HCT116 (cell line): ENCODE measurements at regions not wholly inside any gene's neighbourhood (a gene's known extent, or its start where the extent isn't known, plus 50 kb on each side); places are given as distances from the start of the nearest gene placed in this dataset.

Experiments
- ATF3 ChIP-seq: IDR thresholded peaks from 2 replicates; pipeline ENCODE4 v1.6.1; 2012
- CEBPB ChIP-seq: IDR thresholded peaks from 2 replicates; pipeline ENCODE4 v1.6.1; 2012; ENCODE audit warnings: low read depth
- CTCF ChIP-seq, 3 experiments: fragments of 200-600 bp in 1 of 3; sonication (generic) in 1 of 3; IDR thresholded peaks in 2 of 3; conservative IDR thresholded peaks in 1 of 3; 2 replicates each; pipeline ENCODE4 v1.5.1; 2012 to 2017; ENCODE audit warnings: low read depth in 2 of 3, low read length in 2 of 3, antibody characterized with exemption in 1 of 3, borderline replicate concordance in 1 of 3, control low read depth in 1 of 3, mild to moderate bottlenecking in 1 of 3, mixed read lengths in 1 of 3, mixed run types in 1 of 3, moderate library complexity in 1 of 3; ENCODE audit not compliant: insufficient read depth in 1 of 3
- EZH2 ChIP-seq: fragments of 200-600 bp; sonication (generic); IDR thresholded peaks from 2 replicates; pipeline ENCODE4 v1.6.1; 2017; ENCODE audit warnings: antibody characterized with exemption, mixed run types
- EZH2phosphoT487 ChIP-seq: fragments of 200-600 bp; IDR thresholded peaks from 2 replicates; pipeline ENCODE4 v1.6.1; 2018; ENCODE audit warnings: antibody characterized with exemption, borderline replicate concordance
- JUND ChIP-seq: IDR thresholded peaks from 2 replicates; pipeline ENCODE4 v1.6.1; 2012
- POLR2A ChIP-seq: IDR thresholded peaks from 2 replicates; pipeline ENCODE4 v1.7.0; 2011; ENCODE audit warnings: borderline replicate concordance; ENCODE audit not compliant: insufficient read depth, insufficient read length; ENCODE audit errors: extremely low read depth
- POLR2AphosphoS5 ChIP-seq: IDR thresholded peaks from 2 replicates; pipeline ENCODE4 v1.6.1; 2011; ENCODE audit warnings: mild to moderate bottlenecking, low read depth, low read length, moderate library complexity
- REST ChIP-seq: IDR thresholded peaks from 2 replicates; pipeline ENCODE4 v1.6.1; 2012; ENCODE audit warnings: low read depth
- SIN3A ChIP-seq: IDR thresholded peaks from 2 replicates; pipeline ENCODE4 v1.6.1; 2012; ENCODE audit warnings: low read depth
- SRF ChIP-seq: IDR thresholded peaks from 2 replicates; pipeline ENCODE4 v1.6.1; 2012; ENCODE audit warnings: low read depth
- YY1 ChIP-seq: IDR thresholded peaks from 2 replicates; pipeline ENCODE4 v1.6.1; 2011; ENCODE audit warnings: low read length, low read depth, moderate library complexity, mild to moderate bottlenecking; ENCODE audit not compliant: insufficient replicate concordance; ENCODE audit errors: extremely low read depth
- ZNF274 ChIP-seq: fragments of 200-500 bp; sonication (Bioruptor generic); IDR thresholded peaks from 2 replicates; pipeline ENCODE4 v1.6.1; 2014; ENCODE audit warnings: mild to moderate bottlenecking, low read depth, low read length, inconsistent platforms

- TF ChIP-seq ZNF274 (no peak), POLR2A (no peak), CTCF (IDR thresholded peaks at IDR 0.05 in 2 of 3, conservative IDR thresholded peaks at IDR 0.05 in 1 of 3; ENCODE audit: borderline replicate concordance in 1 of 3, insufficient read depth in 1 of 3, low read depth in 2 of 3, low read length in 2 of 3) (no peak), EZH2 (no peak), POLR2AphosphoS5 (no peak), EZH2phosphoT487 (no peak), SIN3A (no peak), SRF (no peak), ATF3 (no peak), YY1 (no peak), REST (no peak), CEBPB (no peak), JUND (no peak)
Measured at GRCh38 chr12:127214186-127214585, 1052.8 kb upstream of the TMEM132C start.
